ENCODE measurements at regions not wholly inside any gene's neighbourhood (a gene's known extent, or its start where the extent isn't known, plus 50 kb on each side); places are given as distances from the start of the nearest gene placed in this dataset.

DNA sequence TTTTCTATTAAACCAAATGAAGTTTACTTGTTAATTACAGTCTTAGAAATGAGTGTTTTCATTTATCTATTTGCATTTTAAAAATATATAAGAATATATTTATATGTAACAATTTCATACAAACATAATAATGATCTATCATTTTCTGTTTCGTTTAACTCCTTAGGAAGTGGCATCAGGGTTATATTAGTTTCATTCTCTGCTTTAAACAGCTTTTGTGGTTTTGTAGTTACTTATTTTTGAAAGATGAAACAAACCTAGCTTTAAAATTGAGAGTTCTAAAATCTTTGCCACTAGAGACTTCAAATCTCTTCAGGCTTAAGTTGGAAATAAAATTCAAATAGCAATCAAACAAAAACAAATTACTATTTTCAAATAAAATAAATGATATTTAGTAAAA is 2110.6 kb downstream of the MRPL39 start:
- DNase-seq (ENCODE audit: low read depth in 1 of 2, low spot score in 2 of 2) (no peak), FAIRE-seq (no peak)
- no peak overlapping the region for H3K4me3 ChIP-seq (ENCODE audit: extremely low read depth in 1 of 4, insufficient read depth in 2 of 4, low read depth in 3 of 4, low read length in 4 of 4)
- H3K56ac ChIP-seq (replicated peaks; ENCODE audit: insufficient read length, low read depth, low read length) = no peak overlapping the region
- H3K23ac ChIP-seq (ENCODE audit: insufficient read length) = no peak overlapping the region
- no peak overlapping the region for H3K4ac ChIP-seq (replicated peaks; ENCODE audit: insufficient read length, low read depth, low read length)
- H3K79me1 ChIP-seq (ENCODE audit: low read depth, low read length) = no peaks in the 10 kb centered on the region
- no peaks in the 10 kb centered on the region for H3K36me3 ChIP-seq (ENCODE audit: control insufficient read depth in 2 of 4, insufficient read depth in 4 of 4, low read length in 3 of 4)
- no peak overlapping the region for H3K18ac ChIP-seq (ENCODE audit: extremely low read depth, low read length)
- no peak overlapping the region for H2BK120ac ChIP-seq (replicated peaks; ENCODE audit: low read depth, low read length)
- no peak overlapping the region for H2BK15ac ChIP-seq (ENCODE audit: low read length)
- no peak overlapping the region for H2AFZ ChIP-seq (ENCODE audit: low read length)
- no peaks in the 10 kb centered on the region for H4K20me1 ChIP-seq (replicated peaks in 1 of 2; ENCODE audit: control insufficient read depth in 1 of 2, insufficient read depth in 2 of 2, low read length in 2 of 2)
- no peak overlapping the region for H3K27ac ChIP-seq (ENCODE audit: low read depth, low read length)
- 96% methylated on average over 1 of the region's 1 CpG; no CpG with 5 or more reads in 1 of the 2 experiments for WGBS, 2 experiments (ENCODE audit: extremely low coverage in 1 of 2, insufficient coverage in 1 of 2, insufficient read length in 1 of 2, insufficient replicate concordance in 2 of 2, low coverage in 1 of 2, low lambda C conversion rate in 2 of 2, missing lambda C conversion rate in 1 of 2)
- H3K4me2 ChIP-seq (ENCODE audit: insufficient read depth in 1 of 2, low read depth in 2 of 2, low read length in 2 of 2) = no peak overlapping the region
- H3K79me2 ChIP-seq (ENCODE audit: control insufficient read depth in 1 of 2, insufficient read depth in 2 of 2, low read length in 2 of 2) = no peaks in the 10 kb centered on the region
- H2BK5ac ChIP-seq (ENCODE audit: low read depth, low read length) = no peak overlapping the region
- no peaks in the 10 kb centered on the region for H3K4me1 ChIP-seq (replicated peaks in 1 of 4; ENCODE audit: control insufficient read depth in 3 of 4, insufficient read depth in 4 of 4, low read length in 3 of 4)
- no peak overlapping the region for H3K9ac ChIP-seq (replicated peaks in 1 of 4; ENCODE audit: extremely low read depth in 1 of 4, low read depth in 3 of 4, low read length in 3 of 4)
- H2BK12ac ChIP-seq (ENCODE audit: low read depth, low read length) = no peak overlapping the region
- no peak overlapping the region for H4K91ac ChIP-seq (replicated peaks; ENCODE audit: insufficient read length, low read length)
- no peaks in the 10 kb centered on the region for H3K9me3 ChIP-seq (ENCODE audit: insufficient read depth in 2 of 2, low read depth in 1 of 2, low read length in 1 of 2)
- H3K23me2 ChIP-seq (ENCODE audit: low read depth, low read length) = no peaks in the 10 kb centered on the region
- peaks cover 0 to 1% (median 0%) of the 10 kb centered on the region in 4 experiments; a peak in 1 of 7 replicates for H3K27me3 ChIP-seq (replicated peaks in 1 of 4; ENCODE audit: control insufficient read depth in 3 of 4, extremely low read depth in 1 of 4, insufficient read depth in 3 of 4, low read length in 3 of 4)
- H2AK5ac ChIP-seq (ENCODE audit: low read depth, low read length) = no peak overlapping the region
- H4K8ac ChIP-seq (ENCODE audit: extremely low read depth, insufficient read depth, low read length) = no peak overlapping the region
- no peak overlapping the region for H3K14ac ChIP-seq (ENCODE audit: insufficient read length)
- ChIA-PET POLR2A (ENCODE audit: partially characterized antibody) (no interaction called here), CTCF (ENCODE audit: partially characterized antibody) (no interaction called here)
- H2BK20ac ChIP-seq (ENCODE audit: low read length) = no peak overlapping the region
- TF ChIP-seq, protein P1, sequence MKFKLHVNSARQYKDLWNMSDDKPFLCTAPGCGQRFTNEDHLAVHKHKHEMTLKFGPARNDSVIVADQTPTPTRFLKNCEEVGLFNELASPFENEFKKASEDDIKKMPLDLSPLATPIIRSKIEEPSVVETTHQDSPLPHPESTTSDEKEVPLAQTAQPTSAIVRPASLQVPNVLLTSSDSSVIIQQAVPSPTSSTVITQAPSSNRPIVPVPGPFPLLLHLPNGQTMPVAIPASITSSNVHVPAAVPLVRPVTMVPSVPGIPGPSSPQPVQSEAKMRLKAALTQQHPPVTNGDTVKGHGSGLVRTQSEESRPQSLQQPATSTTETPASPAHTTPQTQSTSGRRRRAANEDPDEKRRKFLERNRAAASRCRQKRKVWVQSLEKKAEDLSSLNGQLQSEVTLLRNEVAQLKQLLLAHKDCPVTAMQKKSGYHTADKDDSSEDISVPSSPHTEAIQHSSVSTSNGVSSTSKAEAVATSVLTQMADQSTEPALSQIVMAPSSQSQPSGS (IDR thresholded peaks at IDR 0.05; ENCODE audit: low read length) = no peak
- TF ChIP-seq SIN3A (conservative IDR thresholded peaks at IDR 0.05 in 1 of 2, IDR thresholded peaks at IDR 0.05 in 1 of 2; ENCODE audit: low read depth in 1 of 2, low read length in 2 of 2) (no peak), ZNF274 (IDR thresholded peaks at IDR 0.05; ENCODE audit: borderline replicate concordance, extremely low read depth, low read length) (no peak), POLR2AphosphoS5 (IDR thresholded peaks at IDR 0.05; ENCODE audit: low read depth, low read length) (no peak), SAP30 (IDR thresholded peaks at IDR 0.05; ENCODE audit: insufficient read depth, insufficient replicate concordance, low read length) (no peak), POLR2A (IDR thresholded peaks at IDR 0.05; ENCODE audit: control extremely low read depth in 1 of 2, low read depth in 2 of 2, low read length in 2 of 2) (no peak), CBX5 (IDR thresholded peaks at IDR 0.05; ENCODE audit: low read depth, low read length) (no peak), SIRT6 (IDR thresholded peaks at IDR 0.05; ENCODE audit: low read length) (no peak), TAF7 (optimal IDR thresholded peaks at IDR 0.05; ENCODE audit: borderline replicate concordance, low read depth, low read length) (no peak), CHD1 (IDR thresholded peaks at IDR 0.05; ENCODE audit: low read depth, low read length) (no peak), GTF2F1 (IDR thresholded peaks at IDR 0.05; ENCODE audit: borderline replicate concordance, low read depth, low read length) (no peak)
- TF ChIP-seq, protein P2, sequence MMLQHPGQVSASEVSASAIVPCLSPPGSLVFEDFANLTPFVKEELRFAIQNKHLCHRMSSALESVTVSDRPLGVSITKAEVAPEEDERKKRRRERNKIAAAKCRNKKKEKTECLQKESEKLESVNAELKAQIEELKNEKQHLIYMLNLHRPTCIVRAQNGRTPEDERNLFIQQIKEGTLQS (IDR thresholded peaks at IDR 0.05; ENCODE audit: insufficient read depth, low read depth, low read length) = no peak
- TF ChIP-seq, protein P3, sequence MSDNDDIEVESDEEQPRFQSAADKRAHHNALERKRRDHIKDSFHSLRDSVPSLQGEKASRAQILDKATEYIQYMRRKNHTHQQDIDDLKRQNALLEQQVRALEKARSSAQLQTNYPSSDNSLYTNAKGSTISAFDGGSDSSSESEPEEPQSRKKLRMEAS (IDR thresholded peaks at IDR 0.05) = no peak
- no peak overlapping the region for H4K5ac ChIP-seq (ENCODE audit: insufficient read length, low read depth, low read length)
